Forelimb muscle (tissue), 1 donor: ENCODE measurements at regions not wholly inside any gene's neighbourhood (a gene's known extent, or its start where the extent isn't known, plus 50 kb on each side); places are given as distances from the start of the nearest gene placed in this dataset.

Source experiments
- DNase-seq: peaks from one replicate; pipeline ENCODE4 v3.0.0-alpha.2; 2013; ENCODE audit warnings: low read depth

GRCh38 chr2:64853306-64853705 is 135.9 kb upstream of the SLC1A4 start:
- DNase-seq, result no peak

- DNase-seq, result no peak
Observed at GRCh38 chr2:64853894-64854293, 135.3 kb upstream of the SLC1A4 start.

GRCh38 chr2:64854773-64855237 is 134.4 kb upstream of the SLC1A4 start:
- DNase-seq, result no peak

- DNase-seq, result no peak
Observed at GRCh38 chr2:64857581-64858471, 131.4 kb upstream of the SLC1A4 start.

GRCh38 chr2:64858541-64859311 is 130.5 kb upstream of the SLC1A4 start:
- no peak for DNase-seq

- DNase-seq, result no peak
Observed at GRCh38 chr2:64859312-64860212, 129.6 kb upstream of the SLC1A4 start.

- DNase-seq, result no peak
Observed at GRCh38 chr2:64860276-64860885, 128.8 kb upstream of the SLC1A4 start.

- DNase-seq, result no peak
Observed at GRCh38 chr2:64860936-64861335, 128.3 kb upstream of the SLC1A4 start.

- no peak for DNase-seq
Observed at GRCh38 chr2:64861452-64862397, 127.5 kb upstream of the SLC1A4 start.

- DNase-seq, result no peak
Observed at GRCh38 chr2:64862623-64863022, 126.6 kb upstream of the SLC1A4 start.

GRCh38 chr2:64863097-64863820 is 125.9 kb upstream of the SLC1A4 start:
- DNase-seq, result no peak

GRCh38 chr2:64865073-64865830 is 123.9 kb upstream of the SLC1A4 start:
- DNase-seq, result no peak

GRCh38 chr2:64865831-64866345 is 123.3 kb upstream of the SLC1A4 start:
- DNase-seq, result no peak

- no peak for DNase-seq
Observed at GRCh38 chr2:64866797-64867196, 122.4 kb upstream of the SLC1A4 start.

GRCh38 chr2:64867253-64867996 is 121.8 kb upstream of the SLC1A4 start:
- no peak for DNase-seq

- no peak for DNase-seq
Observed at GRCh38 chr2:64869126-64869525, 120.1 kb upstream of the SLC1A4 start.

GRCh38 chr2:64873472-64873924 is 115.7 kb upstream of the SLC1A4 start:
- no peak for DNase-seq

- DNase-seq, result no peak
Observed at GRCh38 chr2:64874593-64874992, 114.6 kb upstream of the SLC1A4 start.
